GM21576 (cell line): ENCODE measurements at regions not wholly inside any gene's neighbourhood (a gene's known extent, or its start where the extent isn't known, plus 50 kb on each side); places are given as distances from the start of the nearest gene placed in this dataset.

Experiments used
- ATAC-seq: cut with Tn5 transposase; IDR thresholded peaks from one replicate; pipeline ENCODE4 v1.9.1; 2021; ENCODE audit warnings: mild to moderate bottlenecking, moderate library complexity; ENCODE audit not compliant: unreplicated experiment

DNA sequence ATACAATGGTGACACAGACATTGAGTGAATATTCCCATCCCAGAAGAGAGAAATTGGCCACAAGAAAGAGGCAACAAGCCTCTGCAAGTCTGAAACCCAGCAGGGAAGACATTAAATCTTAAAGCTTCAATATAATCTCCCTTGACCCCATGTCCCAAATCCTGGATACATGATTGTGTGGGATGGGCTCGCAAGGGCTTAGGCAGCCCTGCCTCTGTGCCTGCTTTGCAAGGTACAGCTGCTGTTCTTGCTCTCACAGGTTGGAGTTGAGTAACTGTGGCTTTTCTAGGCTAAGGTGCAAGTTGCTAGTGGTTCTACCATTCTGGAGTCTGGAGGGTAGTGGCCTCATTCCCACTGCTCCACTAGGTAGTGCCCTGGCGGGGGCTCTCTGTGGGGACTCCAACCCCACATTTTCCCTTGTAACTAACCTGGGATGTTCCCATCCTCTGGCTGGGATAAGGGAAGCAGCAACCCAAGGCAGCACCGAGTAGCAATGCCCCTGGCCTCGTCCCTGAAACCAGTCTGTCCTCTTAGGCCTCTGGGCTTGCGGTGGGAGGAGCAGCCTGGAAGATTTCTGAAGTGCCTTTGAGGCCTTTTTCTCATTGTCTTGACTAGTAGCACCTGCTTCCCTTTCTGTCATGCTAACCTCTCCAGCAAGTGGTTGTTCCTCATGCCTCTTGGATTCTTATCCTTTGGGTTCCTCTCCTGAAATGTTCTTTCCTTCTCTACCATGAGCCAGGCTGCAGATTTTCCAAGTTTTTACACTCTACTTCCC, 90.0 kb downstream of the FAM174B start:
- no peak for ATAC-seq

DNA sequence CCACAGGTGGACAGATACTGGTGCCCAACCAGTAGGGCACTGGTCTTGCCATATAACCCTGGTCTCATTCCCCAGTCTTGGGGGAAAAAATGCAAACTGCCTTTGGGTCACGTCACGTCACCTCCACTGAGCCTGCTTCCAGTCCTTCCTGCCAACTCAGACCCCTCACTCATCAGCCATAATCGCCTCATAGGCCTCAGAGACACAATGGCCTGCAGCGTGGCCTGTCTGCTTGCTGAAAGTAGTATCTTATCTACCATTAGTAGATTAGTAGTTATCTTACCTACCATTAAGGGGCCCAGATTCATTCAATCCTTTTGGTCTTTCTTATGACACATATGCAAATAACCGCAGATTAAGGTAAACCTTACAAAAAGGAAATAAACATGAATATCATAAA, 93.8 kb downstream of the FAM174B start:
- ATAC-seq = no peak

DNA sequence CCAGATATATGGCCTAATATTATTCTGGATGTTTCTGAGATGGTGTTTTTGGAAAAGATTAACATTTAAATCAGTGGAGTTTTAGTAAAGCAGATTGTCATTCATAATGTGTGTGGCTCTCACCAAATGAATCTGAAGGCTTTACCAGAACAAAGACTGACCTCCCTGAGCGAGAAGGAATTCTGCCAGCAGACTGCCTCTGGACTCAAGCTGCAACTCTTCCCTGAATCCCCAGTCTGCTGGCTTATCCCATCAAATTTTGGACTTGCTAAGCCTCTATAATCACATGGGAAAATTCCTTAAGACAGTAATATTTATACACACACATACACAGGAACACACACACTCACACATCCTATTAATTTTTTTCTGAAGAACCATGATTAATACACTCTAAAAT, 102.3 kb downstream of the FAM174B start:
- no peak for ATAC-seq

DNA sequence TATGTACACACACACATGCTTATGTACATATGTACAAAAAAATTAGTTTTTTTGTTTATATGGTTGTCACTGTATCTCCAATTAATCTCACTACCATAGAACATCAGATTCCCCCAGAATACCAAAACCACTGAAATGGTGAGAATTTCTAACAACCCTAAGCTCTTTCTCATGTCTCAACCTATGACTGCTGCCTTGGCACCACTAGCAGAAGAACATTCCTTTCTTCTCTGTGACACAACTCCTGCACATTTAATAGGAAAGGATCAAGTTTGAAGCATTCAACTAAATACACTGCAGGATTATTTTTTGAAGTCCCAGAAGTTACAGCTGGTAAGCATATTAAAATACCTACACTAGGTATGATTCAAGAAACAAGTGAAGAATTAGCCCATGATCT, 109.6 kb downstream of the FAM174B start:
- no peak for ATAC-seq

DNA sequence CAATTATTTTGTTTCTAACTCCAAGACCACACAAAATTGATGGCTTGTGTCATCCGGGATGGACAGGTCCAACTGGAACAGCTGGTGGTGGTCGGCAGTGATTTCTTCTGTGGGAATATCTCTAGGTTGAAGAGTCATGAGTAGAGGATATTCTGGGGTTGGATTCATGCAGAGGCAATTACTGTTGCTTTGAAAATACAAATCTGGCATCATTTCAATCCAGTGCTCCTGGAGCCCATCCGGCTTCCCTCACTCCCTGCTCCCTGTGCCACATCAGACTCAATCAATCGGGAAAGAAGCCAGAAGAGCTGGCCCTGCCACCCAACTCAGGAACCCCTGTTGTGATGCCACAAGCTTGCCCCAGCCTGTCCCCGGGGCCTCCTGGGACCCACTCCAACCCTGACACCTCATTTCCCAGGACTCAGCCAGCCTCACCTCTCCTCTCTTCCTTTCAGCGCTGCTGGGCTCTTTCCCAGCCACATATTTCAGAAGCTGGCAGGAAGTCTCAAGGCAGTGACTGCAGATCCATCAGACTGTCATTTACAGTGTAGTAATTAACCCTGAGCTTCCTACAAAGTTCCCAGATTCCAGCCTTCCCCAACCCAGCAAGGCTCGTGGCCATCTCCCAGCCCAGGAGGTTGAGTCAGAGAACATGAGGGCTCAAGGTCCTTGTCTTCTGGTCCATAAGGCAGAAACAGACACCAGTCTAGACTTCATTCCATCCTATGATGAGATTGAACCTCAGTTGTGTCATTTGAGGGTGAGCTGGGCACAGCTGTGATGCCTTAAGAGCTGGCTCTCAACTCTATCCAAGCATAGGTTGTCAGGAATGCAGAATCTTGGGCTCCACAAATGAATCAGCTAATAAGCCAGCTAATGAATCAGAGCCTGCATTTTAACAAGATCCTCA, 114.0 kb downstream of the FAM174B start:
- ATAC-seq = no peak

DNA sequence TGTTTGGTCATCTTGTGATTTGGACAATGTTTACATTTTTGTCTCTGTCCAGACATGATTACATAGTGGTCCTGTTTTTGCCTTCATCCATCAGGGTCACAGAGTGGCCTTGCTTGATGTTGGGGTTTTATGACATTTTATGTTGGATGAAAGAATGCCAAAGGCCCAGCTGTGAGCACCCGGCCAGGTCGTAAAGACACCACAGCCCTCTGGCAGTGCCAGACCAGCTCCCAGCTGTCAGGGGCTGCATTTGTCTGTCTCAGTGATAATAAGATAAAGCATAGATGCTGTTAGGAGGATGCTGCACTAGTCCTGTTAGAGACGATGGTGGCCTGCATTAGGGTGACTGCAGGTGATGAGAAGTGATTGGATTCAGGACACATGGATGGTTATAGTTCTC, 117.5 kb downstream of the FAM174B start:
- ATAC-seq = no peak

DNA sequence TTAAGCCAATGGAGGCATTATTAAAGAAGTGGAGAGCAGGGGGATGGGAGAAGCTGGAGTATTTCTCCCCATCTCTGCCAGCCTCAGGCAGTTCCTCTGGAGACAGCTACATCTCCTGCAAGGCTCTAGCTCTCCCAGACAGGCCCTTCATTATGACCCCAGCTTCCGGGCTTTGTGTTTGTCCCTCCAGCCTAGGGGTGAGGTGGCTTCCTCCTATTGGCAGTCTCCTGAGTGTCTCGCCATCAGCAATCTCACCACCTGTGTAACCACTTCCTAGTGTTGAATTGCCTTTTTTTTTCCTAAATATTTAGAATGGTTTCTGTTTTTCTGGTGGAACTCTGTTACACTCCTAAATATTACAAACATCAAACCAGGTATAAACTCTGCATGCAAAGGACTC, 122.3 kb downstream of the FAM174B start:
- ATAC-seq = no peak

DNA sequence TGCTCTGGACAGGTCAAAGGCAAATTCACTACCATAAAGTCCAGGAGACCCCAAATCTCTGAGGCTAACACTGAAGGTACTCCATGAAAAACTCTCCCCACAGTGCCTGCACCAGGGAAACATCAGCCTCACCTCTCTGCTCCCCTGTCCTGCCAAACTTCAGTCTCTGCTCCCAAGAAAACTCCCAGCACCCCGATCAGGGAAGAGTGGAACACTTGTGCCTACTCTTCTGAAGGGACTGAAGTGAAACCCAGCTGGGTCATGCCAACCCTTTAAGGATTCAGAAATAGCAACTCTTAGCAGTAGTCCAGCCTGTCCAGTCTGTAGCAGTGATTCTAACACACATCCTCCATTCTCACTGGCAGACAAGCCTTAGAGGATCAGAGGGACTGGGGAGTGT, 124.2 kb downstream of the FAM174B start:
- ATAC-seq = no peak

DNA sequence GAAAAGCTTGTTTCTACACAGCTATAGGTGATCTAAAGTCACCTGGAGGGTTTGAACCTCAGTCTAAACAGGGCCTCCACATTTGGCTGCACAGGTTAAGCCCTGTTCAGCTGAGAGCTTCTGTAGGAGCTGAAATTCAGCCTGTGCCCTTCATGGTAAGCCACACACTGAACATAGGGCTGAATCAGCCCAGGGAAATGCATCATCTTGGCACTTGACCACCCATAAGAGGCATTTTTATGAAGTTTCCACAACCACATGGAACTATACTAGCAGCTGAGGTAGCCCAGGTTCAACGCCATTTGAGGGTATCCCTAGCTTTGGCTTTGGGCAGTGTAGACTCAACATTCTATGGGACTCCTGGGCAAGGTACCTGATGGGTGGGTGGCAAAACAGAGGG, 126.8 kb downstream of the FAM174B start:
- no peak for ATAC-seq

DNA sequence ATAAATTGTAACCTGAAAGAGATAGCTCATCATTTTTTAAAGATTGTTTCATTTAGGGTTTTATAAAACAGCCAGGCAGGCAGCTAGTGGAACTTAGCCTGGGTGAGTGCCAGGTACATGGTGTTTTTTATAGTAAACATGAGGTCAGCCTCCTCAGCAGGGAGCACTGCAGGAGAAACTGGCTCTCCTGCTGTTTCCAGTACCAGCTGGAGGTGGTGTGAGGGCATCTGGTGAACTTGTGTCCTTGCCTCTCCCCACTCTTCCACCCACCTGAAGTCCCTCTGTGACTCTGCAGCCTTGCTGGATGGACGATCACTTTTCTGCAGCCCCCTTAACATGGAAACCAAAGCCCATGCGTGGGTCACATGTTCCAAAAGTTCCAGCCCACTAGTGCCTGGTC, 128.4 kb downstream of the FAM174B start:
- ATAC-seq = no peak

DNA sequence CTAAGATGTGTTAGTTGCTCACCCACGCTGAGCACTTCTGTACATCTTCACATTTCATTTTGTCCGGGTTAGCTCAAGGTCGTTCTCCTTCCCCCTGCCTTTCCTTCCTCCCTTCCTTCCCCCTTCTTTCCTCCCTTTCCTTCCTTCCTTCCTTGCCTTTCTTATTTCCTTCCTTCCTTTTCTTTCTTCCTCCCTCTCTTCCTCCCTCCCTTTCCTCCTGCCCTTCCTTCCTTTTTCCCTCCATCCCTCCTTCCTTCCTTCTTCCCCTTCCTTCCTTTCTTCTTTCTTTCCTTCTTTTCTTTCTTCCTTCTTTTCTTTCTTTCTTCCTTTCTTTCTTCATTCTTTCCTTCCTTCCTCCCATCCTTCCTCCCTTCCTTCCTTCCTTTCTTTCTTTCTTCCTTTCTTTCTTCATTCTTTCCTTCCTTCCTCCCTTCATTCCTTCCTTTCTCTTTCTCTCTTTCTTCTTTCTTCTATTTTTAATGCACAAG, 129.8 kb downstream of the FAM174B start:
- ATAC-seq = no peak

DNA sequence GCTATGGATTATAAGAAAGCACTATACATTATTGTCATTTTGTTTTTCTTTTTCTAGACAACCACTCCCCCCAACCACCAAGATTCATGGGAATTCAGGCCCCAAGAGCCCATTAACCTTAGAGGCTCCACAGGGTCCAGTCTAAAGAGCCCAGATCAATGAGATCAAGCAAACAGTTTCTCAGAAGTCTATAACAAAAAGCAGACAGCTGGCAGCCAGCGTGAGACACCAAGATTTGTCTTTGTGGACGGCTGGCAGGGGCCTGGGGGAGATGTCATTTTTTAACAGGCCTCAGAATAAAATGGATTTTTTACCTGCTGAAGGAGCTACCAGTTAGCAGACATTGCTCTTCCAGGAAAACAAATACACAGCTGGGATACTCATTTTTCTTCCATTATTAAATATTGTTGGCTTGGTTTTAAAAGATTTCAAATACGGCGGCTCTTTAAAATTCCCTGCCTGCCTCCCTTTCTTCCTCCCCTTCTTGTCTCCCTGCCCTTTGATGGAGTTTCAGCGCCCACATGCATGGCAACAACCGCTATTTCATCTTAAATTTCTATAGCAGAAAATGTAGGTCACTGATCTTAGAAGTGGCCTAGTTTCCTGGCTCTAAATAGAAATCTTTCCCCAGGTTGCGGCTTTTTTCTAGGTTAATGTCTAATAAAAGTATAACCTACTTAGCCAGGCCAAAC, 130.6 kb downstream of the FAM174B start:
- no peak for ATAC-seq

DNA sequence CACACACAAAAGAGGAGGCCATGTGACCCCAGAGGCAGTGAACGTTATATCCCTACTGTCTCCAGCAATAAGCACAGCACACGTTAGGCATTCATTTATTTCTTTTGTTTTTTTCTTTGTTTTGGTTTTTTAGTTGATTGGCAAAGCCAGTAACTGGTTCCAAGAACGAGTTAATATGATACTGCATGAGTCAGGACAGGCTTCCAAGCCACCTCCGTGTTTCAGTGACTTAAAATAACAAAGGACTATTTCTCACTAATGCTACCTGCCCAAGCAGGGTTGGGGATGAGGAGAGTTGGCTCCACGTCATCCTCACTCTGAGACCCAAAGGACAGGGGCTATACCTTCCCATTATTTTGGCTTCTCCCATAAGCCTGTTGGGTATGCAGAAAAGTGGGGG, 130.5 kb downstream of the ST8SIA2 start:
- ATAC-seq = no peak

DNA sequence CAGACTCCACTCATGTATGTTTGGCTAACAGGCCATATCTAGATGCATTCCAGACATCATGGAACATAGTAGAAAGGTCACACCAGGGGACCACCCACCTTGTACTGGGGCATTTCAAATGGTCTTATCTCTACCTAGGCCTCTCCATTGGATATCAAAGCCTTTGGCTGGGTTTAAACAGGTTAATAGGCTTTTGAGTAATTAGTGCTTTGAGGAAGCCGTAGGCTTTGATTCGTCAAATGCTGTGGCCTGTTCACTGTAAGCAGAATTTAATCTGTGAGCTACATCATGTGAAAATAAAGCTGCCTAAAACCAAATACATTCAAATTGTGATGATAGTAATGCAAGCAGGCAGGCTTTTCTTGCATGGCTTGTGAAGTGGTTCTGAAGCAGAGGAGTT, 129.5 kb downstream of the ST8SIA2 start:
- ATAC-seq = no peak

DNA sequence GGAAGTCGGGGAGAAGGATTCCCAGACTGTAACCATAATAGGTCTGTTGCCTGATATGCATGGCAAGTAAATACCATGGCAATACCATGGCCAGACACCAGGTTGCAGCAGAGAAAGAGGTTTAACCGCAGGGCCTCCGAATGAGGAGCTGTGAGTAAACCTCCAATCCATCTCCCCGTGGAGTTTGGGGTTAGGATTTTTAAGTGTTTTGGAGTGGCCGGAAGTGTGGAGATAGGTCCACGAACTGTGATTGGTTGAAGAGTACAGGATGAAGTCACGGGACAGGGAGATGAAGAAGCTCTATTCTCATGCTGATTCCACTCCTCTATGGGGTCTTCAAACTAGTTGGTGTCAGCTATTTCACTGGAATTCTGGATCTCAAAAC, 127.9 kb downstream of the ST8SIA2 start:
- ATAC-seq = peak; percentile 94

DNA sequence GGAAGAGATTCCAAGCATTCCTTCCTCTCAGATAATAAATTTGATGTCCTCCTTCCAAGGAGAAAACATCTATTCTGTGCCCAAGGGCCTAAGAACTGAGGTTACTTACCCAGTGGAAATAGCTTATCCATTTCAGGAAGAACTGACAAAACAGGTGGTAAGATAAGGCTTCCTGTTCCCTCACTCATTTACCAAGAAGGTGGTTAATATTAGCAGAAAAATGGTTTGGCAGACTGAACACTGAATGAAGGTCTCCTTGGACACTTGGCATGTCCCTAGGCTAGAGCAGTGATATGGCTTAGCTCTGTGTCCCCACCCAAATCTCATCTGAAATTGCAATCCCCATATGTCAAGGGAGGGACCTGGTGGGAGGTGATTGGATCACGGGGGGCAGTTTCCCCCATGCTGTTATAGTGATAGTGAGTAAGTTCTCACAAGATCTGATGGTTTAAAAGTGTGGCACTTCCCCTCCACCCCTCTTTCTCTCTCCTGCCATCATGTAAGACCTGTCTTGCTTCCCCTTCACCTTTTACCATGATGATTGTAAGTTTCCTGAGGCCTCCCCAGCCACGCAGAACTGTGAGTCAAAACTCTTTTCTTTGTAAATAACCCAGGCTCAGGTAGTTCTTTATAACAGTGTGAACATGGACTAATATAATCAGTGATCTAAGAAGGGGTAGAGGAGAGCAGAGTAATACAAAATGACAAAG, 127.4 kb downstream of the ST8SIA2 start:
- ATAC-seq = no peak

DNA sequence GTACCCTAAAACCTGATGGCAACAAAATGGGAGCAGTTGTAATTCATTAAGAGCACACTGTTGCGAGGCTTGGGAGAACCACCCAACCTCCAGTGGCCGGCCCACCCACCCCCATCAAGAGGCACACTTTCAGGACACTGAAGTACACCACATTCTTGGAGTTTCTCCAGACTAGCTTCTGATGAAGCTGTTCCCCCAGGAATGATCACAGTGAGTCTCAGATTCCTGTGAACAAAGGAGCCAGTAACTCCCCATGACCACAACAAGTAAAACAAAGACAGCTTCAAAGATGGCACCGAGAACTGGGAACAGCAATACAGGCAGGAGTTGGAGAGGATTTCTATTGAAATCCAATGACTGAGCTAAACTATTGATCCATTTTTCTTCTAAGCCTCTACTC, 126.0 kb downstream of the ST8SIA2 start:
- no peak for ATAC-seq
